H9 (cell line): ENCODE measurements at regions not wholly inside any gene's neighbourhood (a gene's known extent, or its start where the extent isn't known, plus 50 kb on each side); places are given as distances from the start of the nearest gene placed in this dataset.
A peak's percentile ranks its signal among the peaks of the same experiment; 100 is the strongest.

Experiments
- DNase-seq: peaks from one replicate; pipeline ENCODE4 v3.0.0-alpha.2; 2017
- H2AFZ ChIP-seq: one replicate; pipeline ENCODE4 v1.6.1; 2013; ENCODE audit warnings: mild to moderate bottlenecking, low read length, control low read depth, moderate library complexity
- H2AK5ac ChIP-seq: 2 replicates; pipeline ENCODE4 v1.6.1; 2013; ENCODE audit warnings: low read length, control low read depth, mixed read lengths; ENCODE audit not compliant: insufficient read length
- H2BK120ac ChIP-seq: one replicate; pipeline ENCODE4 v1.6.1; 2013; ENCODE audit warnings: low read depth, mild to moderate bottlenecking, low read length, control low read depth, inconsistent platforms; ENCODE audit not compliant: poor library complexity, severe bottlenecking
- H2BK12ac ChIP-seq: 2 replicates; pipeline ENCODE4 v1.6.1; 2013; ENCODE audit warnings: low read length, control low read depth, mixed read lengths, low read depth; ENCODE audit not compliant: insufficient read length
- H2BK15ac ChIP-seq: 2 replicates; pipeline ENCODE4 v1.6.1; 2013; ENCODE audit warnings: low read depth, low read length, control low read depth
- H2BK20ac ChIP-seq: one replicate; pipeline ENCODE4 v1.6.1; 2013; ENCODE audit warnings: low read depth, mild to moderate bottlenecking, low read length, control low read depth, inconsistent platforms; ENCODE audit not compliant: poor library complexity, severe bottlenecking
- H2BK5ac ChIP-seq: 2 replicates; pipeline ENCODE4 v1.6.1; 2013; ENCODE audit warnings: low read length, control low read depth, mixed read lengths; ENCODE audit not compliant: insufficient read length
- H3K14ac ChIP-seq: 2 replicates; pipeline ENCODE4 v1.6.1; 2013; ENCODE audit warnings: low read length, control low read depth; ENCODE audit not compliant: insufficient read depth
- H3K18ac ChIP-seq: 2 replicates; pipeline ENCODE4 v1.6.1; 2013; ENCODE audit warnings: low read depth, mild to moderate bottlenecking, mixed read lengths, low read length, control low read depth; ENCODE audit not compliant: insufficient read length
- H3K23ac ChIP-seq: 2 replicates; pipeline ENCODE4 v1.6.1; 2013; ENCODE audit warnings: low read length, control low read depth, mixed read lengths, low read depth; ENCODE audit not compliant: insufficient read length
- H3K23me2 ChIP-seq: 2 replicates; pipeline ENCODE4 v1.6.1; 2013; ENCODE audit warnings: low read depth, mild to moderate bottlenecking, mixed read lengths, low read length, control low read depth; ENCODE audit not compliant: insufficient read length, poor library complexity, severe bottlenecking
- H3K27ac ChIP-seq: 2 replicates; pipeline ENCODE4 v1.5.1; 2013; ENCODE audit warnings: low read length, control low read depth, mixed read lengths, low read depth; ENCODE audit not compliant: insufficient read length
- H3K27me3 ChIP-seq: 2 replicates; pipeline ENCODE4 v1.6.1; 2013; ENCODE audit warnings: low read length, control low read depth, inconsistent platforms; ENCODE audit not compliant: insufficient read depth
- H3K4ac ChIP-seq: 2 replicates; pipeline ENCODE4 v1.6.1; 2013; ENCODE audit warnings: low read depth, mild to moderate bottlenecking, control low read depth, inconsistent platforms, low read length, moderate library complexity
- H3K4me1 ChIP-seq: 2 replicates; pipeline ENCODE4 v1.6.1; 2013; ENCODE audit warnings: low read length, control low read depth, inconsistent platforms; ENCODE audit not compliant: insufficient read depth
- H3K4me2 ChIP-seq: 2 replicates; pipeline ENCODE4 v1.6.1; 2013; ENCODE audit warnings: low read length, control low read depth, mixed read lengths; ENCODE audit not compliant: insufficient read length, insufficient read depth
- H3K56ac ChIP-seq: 2 replicates; pipeline ENCODE4 v1.6.1; 2013; ENCODE audit warnings: low read depth, mild to moderate bottlenecking, mixed read lengths, low read length, control low read depth; ENCODE audit not compliant: insufficient read length
- H3K79me1 ChIP-seq: 2 replicates; pipeline ENCODE4 v1.6.1; 2013; ENCODE audit warnings: low read depth, mild to moderate bottlenecking, moderate library complexity, low read length, control low read depth, inconsistent platforms; ENCODE audit not compliant: insufficient read depth, poor library complexity, severe bottlenecking
- H3K79me2 ChIP-seq: 2 replicates; pipeline ENCODE4 v1.6.1; 2013; ENCODE audit warnings: low read length, control low read depth, inconsistent platforms; ENCODE audit not compliant: insufficient read depth
- H3K9ac ChIP-seq: 2 replicates; pipeline ENCODE4 v1.6.1; 2013; ENCODE audit warnings: low read length, control low read depth, mixed read lengths; ENCODE audit not compliant: insufficient read length; ENCODE audit errors: extremely low read depth
- H3K9me3 ChIP-seq: one replicate; pipeline ENCODE4 v1.6.1; 2013; ENCODE audit warnings: low read depth, low read length, inconsistent platforms; ENCODE audit not compliant: control insufficient read depth
- H3T11ph ChIP-seq: one replicate; pipeline ENCODE4 v1.6.1; 2013; ENCODE audit warnings: mild to moderate bottlenecking, low read length, control low read depth, inconsistent platforms
- H4K20me1 ChIP-seq: one replicate; pipeline ENCODE4 v1.6.1; 2013; ENCODE audit not compliant: control insufficient read depth, insufficient read length, insufficient read depth
- H4K5ac ChIP-seq: 2 replicates; pipeline ENCODE4 v1.6.1; 2013; ENCODE audit warnings: low read depth, mild to moderate bottlenecking, mixed read lengths, low read length, control low read depth; ENCODE audit not compliant: insufficient read length
- H4K8ac ChIP-seq: replicated peaks from 2 replicates; pipeline ENCODE4 v1.6.1; 2013; ENCODE audit warnings: low read length, control low read depth, mixed read lengths, low read depth; ENCODE audit not compliant: insufficient read length
- H4K91ac ChIP-seq: 2 replicates; pipeline ENCODE4 v1.6.1; 2013; ENCODE audit warnings: low read depth, mild to moderate bottlenecking, moderate library complexity, mixed read lengths, low read length, control low read depth; ENCODE audit not compliant: insufficient read length
- H3K27ac Mint-ChIP-seq, 3 experiments: 2 replicates in 2 of 3; 3 replicates in 1 of 3; pipeline ENCODE4 v1.8.0; 2020 to 2021; ENCODE audit warnings: mixed read lengths in 3 of 3, mild to moderate bottlenecking in 1 of 3, moderate library complexity in 1 of 3
- H3K27me3 Mint-ChIP-seq: 2 replicates; pipeline ENCODE4 v1.8.0; 2021; ENCODE audit warnings: low read depth, mild to moderate bottlenecking, moderate library complexity, mixed read lengths
- H3K36me3 Mint-ChIP-seq, 3 experiments: 2 replicates in 2 of 3; 3 replicates in 1 of 3; pipeline ENCODE4 v1.8.0; 2020 to 2021; ENCODE audit warnings: low read depth in 3 of 3, mixed read lengths in 3 of 3; ENCODE audit not compliant: insufficient read depth in 1 of 3
- H3K4me1 Mint-ChIP-seq, 2 experiments: 2 replicates each; pipeline ENCODE4 v1.8.0; 2020; ENCODE audit warnings: mixed read lengths in 2 of 2
- H3K4me3 Mint-ChIP-seq, 2 experiments: 2 replicates in 1 of 2; 3 replicates in 1 of 2; pipeline ENCODE4 v1.8.0; 2020 to 2021; ENCODE audit warnings: mild to moderate bottlenecking in 2 of 2, mixed read lengths in 2 of 2, moderate library complexity in 1 of 2
- H3K9me3 Mint-ChIP-seq, 2 experiments: 2 replicates in 1 of 2; 3 replicates in 1 of 2; pipeline ENCODE4 v1.8.0; 2020; ENCODE audit warnings: mild to moderate bottlenecking in 2 of 2, mixed read lengths in 2 of 2, moderate library complexity in 1 of 2
- CTCF ChIP-seq: fragments of 200-600 bp; sonication (generic); conservative IDR thresholded peaks from 3 replicates; pipeline ENCODE4 v1.8.0; 2021; ENCODE audit warnings: antibody characterized with exemption, mild to moderate bottlenecking
- WGBS: extraction: QIAGEN DNeasy Blood & Tissue Kit; methylation state at CpG from one replicate; pipeline ENCODE4 v1.1.7; 2013; ENCODE audit warnings: missing lambda C conversion rate, low lambda C conversion rate, mixed read lengths; ENCODE audit not compliant: insufficient read length; ENCODE audit errors: extremely low coverage; 5-methylcytosine and 5-hydroxymethylcytosine counted together

- Histone ChIP-seq H3K79me2 (no peaks in the 10 kb centered on the region), H2BK15ac (no peak overlapping the region), H4K20me1 (no peaks in the 10 kb centered on the region), H4K91ac (no peak overlapping the region), H3K23ac (no peak overlapping the region), H3K9ac (no peak overlapping the region), H3K4me1 (no peaks in the 10 kb centered on the region), H4K8ac (no peak overlapping the region), H3T11ph (no peak overlapping the region), H2BK12ac (no peak overlapping the region), H3K9me3 (no peaks in the 10 kb centered on the region), H2AFZ (no peak overlapping the region), H2AK5ac (no peak overlapping the region), H3K18ac (no peak overlapping the region), H3K23me2 (no peaks in the 10 kb centered on the region), H2BK5ac (no peak overlapping the region), H3K27me3 (no peaks in the 10 kb centered on the region), H2BK20ac (no peak overlapping the region), H3K14ac (no peak overlapping the region), H2BK120ac (no peak overlapping the region), H3K27ac (no peak overlapping the region), H4K5ac (no peak overlapping the region), H3K56ac (no peak overlapping the region), H3K79me1 (no peaks in the 10 kb centered on the region), H3K4me2 (no peak overlapping the region), H3K4ac (no peak overlapping the region)
- no peaks in the 10 kb centered on the region; the same call in 1 of the 2 replicates for H3K27me3 Mint-ChIP-seq
- no CpG with 5 or more reads among the region's 3 CpGs for WGBS
- H3K4me1 Mint-ChIP-seq, result peaks cover 2 to 4% of the 10 kb centered on the region in 2 experiments; a peak in 1 of 4 replicates
- no peak overlapping the region for H3K27ac Mint-ChIP-seq
- H3K9me3 Mint-ChIP-seq, result no peaks in the 10 kb centered on the region
- H3K36me3 Mint-ChIP-seq, result no peaks in the 10 kb centered on the region
- H3K4me3 Mint-ChIP-seq, result no peak overlapping the region
- DNase-seq, result peak; percentile 45
- peak; percentile 73 for TF ChIP-seq CTCF
Measured at GRCh38 chr3:68256635-68257223, 602.3 kb upstream of the SUCLG2 start.
